ENCODE measurements at regions not wholly inside any gene's neighbourhood (a gene's known extent, or its start where the extent isn't known, plus 50 kb on each side); places are given as distances from the start of the nearest gene placed in this dataset.
"Not testable (repeated sequence)": the region's sequence is repeated elsewhere in the genome, so short reads cannot be mapped to it uniquely, and the experiment has no call there.

GRCh38 chr15:20785151-20785936 lies 80.8 kb downstream of the POTEB2 start:
- not testable (repeated sequence) for DNase-seq (ENCODE audit: low read depth in 3 of 3)

GRCh38 chr15:20783598-20784184 lies 82.4 kb downstream of the POTEB2 start:
- not testable (repeated sequence) for DNase-seq (ENCODE audit: low read depth in 3 of 3)

GRCh38 chr15:20775412-20775811 lies 90.7 kb downstream of the POTEB2 start:
- DNase-seq (ENCODE audit: low read depth in 3 of 3): not testable (repeated sequence)

GRCh38 chr15:20767943-20768342 lies 98.2 kb downstream of the POTEB2 start:
- not testable (repeated sequence) for DNase-seq (ENCODE audit: low read depth in 3 of 3)

- not testable (repeated sequence) for DNase-seq (ENCODE audit: low read depth in 3 of 3)
Measured at GRCh38 chr15:20762422-20762821, 103.7 kb downstream of the POTEB2 start.

GRCh38 chr15:20756440-20756839 lies 109.7 kb downstream of the POTEB2 start:
- DNase-seq (ENCODE audit: low read depth in 3 of 3): not testable (repeated sequence)

GRCh38 chr15:20755665-20756398 lies 110.3 kb downstream of the POTEB2 start:
- DNase-seq (ENCODE audit: low read depth in 3 of 3): peak in 2 of 3 experiments; percentile 45 to 46

- not testable (repeated sequence) for DNase-seq (ENCODE audit: low read depth in 3 of 3)
Measured at GRCh38 chr15:20733493-20733892, 132.6 kb downstream of the POTEB2 start.

Data from stimulated activated CD4-positive, alpha-beta T cell treated with anti-CD3 and anti-CD28 coated beads, TNF-alpha, amount 100 ng/mL, for 4 hours (primary cell).